ENCODE measurements at regions not wholly inside any gene's neighbourhood (a gene's known extent, or its start where the extent isn't known, plus 50 kb on each side); places are given as distances from the start of the nearest gene placed in this dataset.
"Not testable (repeated sequence)": the region's sequence is repeated elsewhere in the genome, so short reads cannot be mapped to it uniquely, and the experiment has no call there.

- Histone ChIP-seq H3K36me3 (no peaks in the 10 kb centered on the region), H3K27me3 (no peaks in the 10 kb centered on the region), H3K27ac (no peak overlapping the region), H3K4me3 (no peak overlapping the region), H3K4me1 (no peaks in the 10 kb centered on the region), H3K9me3 (no peaks in the 10 kb centered on the region)
- no peak for DNase-seq (ENCODE audit: low spot score in 2 of 2)
- no peak for TF ChIP-seq EP300 (IDR thresholded peaks at IDR 0.05)
- TF ChIP-seq POLR2A (IDR thresholded peaks at IDR 0.05): no peak
- TF ChIP-seq CTCF (IDR thresholded peaks at IDR 0.05): no peak
Measured at GRCh38 chr12:73547421-73547820, 990.2 kb upstream of the ATXN7L3B start.

GRCh38 chr12:73585136-73585535 is 952.5 kb upstream of the ATXN7L3B start:
- Histone ChIP-seq H3K27me3 (no peaks in the 10 kb centered on the region), H3K36me3 (no peaks in the 10 kb centered on the region), H3K4me1 (no peaks in the 10 kb centered on the region), H3K4me3 (no peak overlapping the region), H3K27ac (no peak overlapping the region), H3K9me3 (no peaks in the 10 kb centered on the region)
- TF ChIP-seq CTCF (IDR thresholded peaks at IDR 0.05): no peak
- TF ChIP-seq POLR2A (IDR thresholded peaks at IDR 0.05): no peak
- no peak for TF ChIP-seq EP300 (IDR thresholded peaks at IDR 0.05)
- DNase-seq (ENCODE audit: low spot score in 2 of 2): no peak
- WGBS, 2 donors: 88 to 89% methylated on average over 4 of the region's 4 CpGs

GRCh38 chr12:73589220-73589619 is 948.4 kb upstream of the ATXN7L3B start:
- TF ChIP-seq POLR2A (IDR thresholded peaks at IDR 0.05) (no peak), EP300 (IDR thresholded peaks at IDR 0.05) (no peak), CTCF (IDR thresholded peaks at IDR 0.05) (no peak)
- Histone ChIP-seq H3K27me3 (no peaks in the 10 kb centered on the region), H3K27ac (no peak overlapping the region), H3K4me1 (no peaks in the 10 kb centered on the region), H3K4me3 (no peak overlapping the region), H3K36me3 (no peaks in the 10 kb centered on the region), H3K9me3 (no peaks in the 10 kb centered on the region)
- DNase-seq (ENCODE audit: low spot score in 2 of 2): no peak
- WGBS, 2 donors: 78 to 80% methylated on average over 1 of the region's 1 CpG

- 20 to 37% methylated on average over 1 of the region's 1 CpG for WGBS, 2 donors
- Histone ChIP-seq H3K4me1 (no peaks in the 10 kb centered on the region), H3K27me3 (no peaks in the 10 kb centered on the region), H3K9me3 (no peaks in the 10 kb centered on the region), H3K36me3 (no peaks in the 10 kb centered on the region), H3K4me3 (no peak overlapping the region), H3K27ac (no peak overlapping the region)
- no peak for DNase-seq (ENCODE audit: low spot score in 2 of 2)
- no peak for TF ChIP-seq EP300 (IDR thresholded peaks at IDR 0.05)
- no peak for TF ChIP-seq POLR2A (IDR thresholded peaks at IDR 0.05)
- TF ChIP-seq CTCF (IDR thresholded peaks at IDR 0.05): no peak
Measured at GRCh38 chr12:73598626-73599025, 939.0 kb upstream of the ATXN7L3B start.

- H3K36me3 ChIP-seq: no peaks in the 10 kb centered on the region
- 45 to 51% methylated on average over 2 of the region's 2 CpGs for WGBS, 2 donors
- no peaks in the 10 kb centered on the region for H3K9me3 ChIP-seq
- no peaks in the 10 kb centered on the region for H3K4me1 ChIP-seq
- TF ChIP-seq EP300 (IDR thresholded peaks at IDR 0.05) (no peak), CTCF (IDR thresholded peaks at IDR 0.05) (no peak), POLR2A (IDR thresholded peaks at IDR 0.05) (no peak)
- no peak for DNase-seq (ENCODE audit: low spot score in 2 of 2)
- H3K27me3 ChIP-seq: no peaks in the 10 kb centered on the region
- H3K27ac ChIP-seq: no peak overlapping the region
- H3K4me3 ChIP-seq: no peak overlapping the region
Measured at GRCh38 chr12:73599268-73599667, 938.4 kb upstream of the ATXN7L3B start.

- not testable (repeated sequence) for H3K9me3 ChIP-seq; H3K4me1 ChIP-seq; H3K36me3 ChIP-seq; DNase-seq (ENCODE audit: low spot score in 2 of 2); H3K4me3 ChIP-seq; H3K27me3 ChIP-seq; H3K27ac ChIP-seq
- WGBS, 2 donors: 54 to 73% methylated on average over 9 of the region's 9 CpGs
Measured at GRCh38 chr12:73605925-73606324, 931.7 kb upstream of the ATXN7L3B start.

Measured in tibial nerve (tissue), 4 donors.